Fibroblast of gingiva (primary cell): ENCODE measurements at regions not wholly inside any gene's neighbourhood (a gene's known extent, or its start where the extent isn't known, plus 50 kb on each side); places are given as distances from the start of the nearest gene placed in this dataset.

ENCODE experiments used
- DNase-seq: peaks from one replicate; pipeline ENCODE4 v3.0.0-alpha.2; 2011; ENCODE audit warnings: low read depth

- no peak for DNase-seq
These were observed 68.1 kb downstream of the HTR5A start for GRCh38 chr7:155138204-155138603.

DNA sequence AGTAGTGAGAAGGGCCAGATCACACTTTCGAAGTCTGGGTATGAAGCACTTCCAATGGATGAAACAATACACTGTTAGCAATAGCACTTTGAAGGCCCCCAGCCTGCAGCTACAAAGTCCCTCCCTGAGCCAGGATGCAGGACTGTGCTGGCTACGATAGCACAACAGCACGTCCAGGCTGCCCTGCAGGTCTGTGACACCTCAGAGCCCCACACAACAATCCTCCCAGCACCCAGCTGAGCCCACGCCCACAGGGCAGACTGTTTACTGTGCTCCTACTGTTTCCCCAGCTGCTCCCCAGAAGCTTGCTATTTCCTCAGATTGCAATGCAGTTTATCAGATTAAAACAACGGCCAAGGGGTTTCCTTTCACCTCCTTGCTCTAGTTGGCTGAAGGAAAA, 71.4 kb downstream of the HTR5A start:
- DNase-seq = no peak

- DNase-seq = no peak
These were observed 73.3 kb downstream of the HTR5A start for GRCh38 chr7:155143381-155143780.

DNA sequence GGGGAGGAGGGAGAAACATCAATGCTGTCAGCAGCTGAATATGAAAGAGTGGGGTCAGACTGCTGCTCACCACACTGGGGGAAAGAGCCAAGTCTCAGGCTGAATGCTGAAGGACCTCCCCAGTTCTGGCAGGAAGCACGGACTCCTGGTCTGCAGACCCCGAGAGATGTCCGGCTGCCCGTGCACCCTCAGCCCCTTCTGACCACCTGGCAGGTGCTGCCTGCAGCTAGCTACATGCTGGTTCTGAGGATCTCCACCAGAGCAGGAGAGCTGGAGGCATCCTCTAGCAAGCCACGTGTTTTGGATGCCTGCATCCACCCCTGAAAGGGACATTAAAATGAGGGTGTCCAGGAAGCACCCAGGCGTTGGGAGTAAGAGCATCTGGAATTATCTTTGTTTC, 74.2 kb downstream of the HTR5A start:
- DNase-seq = no peak

DNA sequence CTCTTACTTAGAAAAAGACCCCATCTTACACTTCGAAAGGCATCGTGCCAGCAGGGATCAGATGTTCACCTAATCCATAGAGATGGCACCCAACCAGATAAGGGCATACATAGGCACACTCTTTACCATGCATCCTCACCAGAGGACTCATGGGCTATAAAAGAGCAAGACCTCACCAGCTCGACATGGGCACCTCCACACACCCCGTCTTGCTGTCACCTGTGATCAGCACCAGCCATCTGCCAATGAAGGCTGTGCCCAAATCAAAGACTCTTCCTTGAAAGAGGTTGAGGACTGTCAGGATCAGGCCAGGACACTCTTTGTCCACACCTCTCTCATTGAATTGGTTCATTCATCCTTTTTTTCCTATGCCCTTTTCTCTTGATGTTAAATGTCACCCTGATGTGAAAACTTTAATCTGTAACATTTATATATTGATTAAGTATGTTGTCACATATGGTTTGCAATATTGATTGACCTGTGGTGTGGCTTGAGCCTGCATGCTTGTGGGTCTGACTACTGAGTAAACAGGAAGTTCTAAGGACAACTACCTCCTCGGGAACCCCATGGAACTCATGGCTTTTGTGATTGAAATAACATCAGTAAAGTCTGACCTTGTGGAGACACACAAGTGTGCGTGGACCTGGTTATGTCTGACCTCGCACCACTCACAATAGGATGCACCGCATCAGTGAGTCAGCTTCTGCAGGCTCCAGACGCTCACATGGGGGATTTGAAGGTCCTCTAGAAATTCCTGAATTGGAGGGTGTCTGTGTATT, 75.5 kb downstream of the HTR5A start:
- DNase-seq = no peak

DNA sequence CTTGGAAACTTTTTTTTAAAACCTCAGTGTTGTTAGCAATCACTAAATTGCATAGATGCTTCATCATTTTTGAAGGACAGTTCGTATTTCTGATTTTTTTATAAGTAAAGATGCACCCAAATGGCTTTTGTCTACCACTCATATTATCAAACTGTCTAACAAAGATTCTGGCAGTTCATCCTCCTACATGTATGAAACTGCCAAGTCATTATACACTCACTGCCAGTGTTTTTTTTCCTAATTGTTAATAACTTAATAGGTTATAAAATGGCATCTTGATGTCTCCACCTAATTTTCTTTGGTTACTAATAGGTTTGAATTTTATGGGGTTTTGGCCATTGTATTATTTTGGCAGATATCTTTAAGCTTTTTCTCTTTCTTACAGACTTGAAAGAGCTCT, 77.0 kb downstream of the HTR5A start:
- no peak for DNase-seq

DNA sequence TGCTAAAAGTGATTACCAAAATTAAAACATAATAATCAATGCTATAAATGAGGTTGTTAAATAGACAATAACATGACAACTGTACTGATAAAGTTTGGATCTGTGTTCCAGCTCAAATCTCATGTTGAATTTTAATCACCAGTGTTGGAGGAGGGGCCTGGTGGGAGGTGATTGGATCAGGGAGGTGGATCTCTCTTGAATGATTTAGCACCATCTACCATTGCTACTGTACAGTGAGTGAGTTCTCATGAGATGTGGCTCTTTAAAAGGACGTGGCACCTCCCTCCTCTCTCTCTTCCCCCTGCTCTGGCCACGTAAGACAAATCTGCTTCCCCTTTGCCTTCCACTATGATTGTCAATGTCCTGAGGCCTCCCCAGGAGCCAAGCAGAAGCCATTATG, 77.5 kb downstream of the HTR5A start:
- no peak for DNase-seq

DNA sequence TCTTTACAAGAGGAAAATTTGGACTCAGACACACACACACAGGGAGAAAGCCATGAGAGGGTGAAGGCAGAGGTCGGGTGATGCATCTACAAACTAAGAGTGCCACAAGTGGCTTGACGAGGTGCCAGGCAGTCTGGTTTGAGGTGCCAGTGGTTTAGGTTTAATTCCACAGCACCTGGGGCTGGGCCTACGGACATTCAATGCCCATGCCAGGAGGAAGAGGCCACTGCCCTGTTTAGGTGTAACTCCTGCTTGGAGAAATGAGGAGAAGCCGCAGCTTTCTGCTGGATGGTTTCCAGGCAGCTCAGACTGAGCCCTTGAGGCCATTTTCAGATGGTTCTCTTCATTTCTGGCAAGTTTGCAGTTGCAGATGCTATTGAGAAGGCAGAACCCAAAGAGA, 83.6 kb downstream of the HTR5A start:
- DNase-seq = no peak

GRCh38 chr7:155154586-155154985, 84.5 kb downstream of the HTR5A start:
- no peak for DNase-seq

GRCh38 chr7:155161690-155162089, 91.6 kb downstream of the HTR5A start:
- DNase-seq = no peak

DNA sequence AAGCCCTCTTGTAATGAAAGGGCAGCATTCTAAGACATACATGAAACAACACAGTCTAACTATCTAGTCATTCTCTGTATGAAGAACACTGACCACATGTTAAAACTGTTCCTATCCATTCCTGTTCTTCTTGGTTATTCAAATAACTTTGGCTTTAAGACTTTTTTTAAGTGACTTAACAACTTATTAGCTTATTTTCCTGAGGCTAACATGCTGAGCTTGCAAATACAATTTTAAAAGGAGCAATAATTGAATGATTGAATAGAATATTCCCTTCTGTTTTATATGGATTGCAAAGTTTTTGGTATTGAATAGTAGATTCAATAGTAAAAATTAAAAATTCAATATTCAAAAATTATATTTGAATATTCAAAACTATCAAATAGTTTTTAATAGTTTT, 92.3 kb downstream of the HTR5A start:
- no peak for DNase-seq

DNA sequence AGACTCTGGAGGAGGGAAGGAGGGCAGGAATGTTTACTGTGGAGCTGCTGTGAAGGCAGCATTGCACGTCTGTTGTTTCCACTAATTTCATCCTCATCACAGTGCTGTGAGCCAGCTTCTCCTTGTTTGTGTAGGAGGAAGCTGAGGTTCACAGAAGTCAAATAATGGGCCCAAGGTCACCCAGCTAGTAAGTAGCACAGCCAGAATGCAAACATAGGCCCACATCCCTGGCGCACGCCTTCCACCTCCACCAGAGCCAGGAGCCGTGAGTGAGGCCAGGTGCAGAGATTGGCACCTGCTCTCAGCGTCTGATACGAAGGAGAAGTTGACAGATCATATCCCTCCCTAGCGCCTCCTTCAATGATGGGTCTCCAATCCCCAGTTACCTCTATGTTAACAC, 93.6 kb downstream of the HTR5A start:
- no peak for DNase-seq

DNA sequence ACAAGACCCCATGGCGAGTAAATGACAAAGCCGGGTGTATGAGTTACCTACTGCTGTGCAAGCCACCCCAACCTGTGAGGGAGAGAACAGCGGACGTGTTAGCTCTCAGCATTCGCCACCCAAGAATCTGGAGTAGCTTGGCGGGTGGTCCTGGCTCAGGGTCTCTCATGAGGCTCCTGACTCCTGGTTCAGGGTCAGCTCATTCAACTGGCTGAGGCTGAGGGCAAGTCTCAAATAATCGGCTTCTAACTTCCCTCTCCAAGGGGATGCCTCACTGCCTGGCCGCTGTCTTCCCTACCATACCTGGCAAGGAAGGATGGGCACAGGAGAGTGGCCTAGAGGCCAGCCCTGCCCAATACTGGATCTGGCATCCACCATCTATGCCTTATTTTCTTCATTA, 94.2 kb downstream of the HTR5A start:
- DNase-seq = no peak

- DNase-seq = no peak
These were observed 96.0 kb downstream of the HTR5A start for GRCh38 chr7:155166108-155166507.

- DNase-seq = peak; percentile 92
These were observed 96.7 kb downstream of the HTR5A start for GRCh38 chr7:155166673-155167370.

DNA sequence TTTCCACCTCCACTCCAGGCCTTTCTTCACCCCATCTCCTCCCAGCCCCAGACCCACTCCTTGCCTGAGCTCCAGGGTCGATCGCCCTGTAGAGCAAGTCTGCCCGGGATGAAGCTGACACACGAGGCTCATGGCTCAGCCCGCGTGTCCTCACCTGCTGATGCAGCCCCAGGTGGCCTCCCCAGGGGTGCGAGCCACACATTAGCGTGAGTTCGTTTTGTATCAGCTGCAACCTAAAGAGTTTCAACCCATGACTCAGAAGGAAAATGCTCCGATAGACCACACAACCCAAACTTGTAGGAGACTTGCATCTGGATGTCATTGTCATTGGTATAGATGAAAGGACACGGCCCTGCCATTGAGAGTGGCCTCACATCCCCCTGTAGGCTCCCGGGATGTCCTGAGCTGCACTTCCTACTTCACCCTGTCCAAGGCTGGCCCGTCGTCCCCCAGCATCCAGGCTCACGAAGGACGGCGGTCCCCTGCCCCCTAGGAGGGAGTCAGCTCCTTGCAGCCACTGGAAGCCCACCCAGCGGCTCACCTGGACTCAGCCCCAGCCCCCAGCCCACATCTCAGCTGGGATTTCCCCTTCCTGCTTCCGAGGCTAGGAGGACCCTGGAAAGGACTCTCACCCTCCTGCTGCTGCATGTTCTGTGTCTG, 97.7 kb downstream of the HTR5A start:
- no peak for DNase-seq

- no peak for DNase-seq
These were observed 98.7 kb downstream of the HTR5A start for GRCh38 chr7:155168597-155169480.

DNA sequence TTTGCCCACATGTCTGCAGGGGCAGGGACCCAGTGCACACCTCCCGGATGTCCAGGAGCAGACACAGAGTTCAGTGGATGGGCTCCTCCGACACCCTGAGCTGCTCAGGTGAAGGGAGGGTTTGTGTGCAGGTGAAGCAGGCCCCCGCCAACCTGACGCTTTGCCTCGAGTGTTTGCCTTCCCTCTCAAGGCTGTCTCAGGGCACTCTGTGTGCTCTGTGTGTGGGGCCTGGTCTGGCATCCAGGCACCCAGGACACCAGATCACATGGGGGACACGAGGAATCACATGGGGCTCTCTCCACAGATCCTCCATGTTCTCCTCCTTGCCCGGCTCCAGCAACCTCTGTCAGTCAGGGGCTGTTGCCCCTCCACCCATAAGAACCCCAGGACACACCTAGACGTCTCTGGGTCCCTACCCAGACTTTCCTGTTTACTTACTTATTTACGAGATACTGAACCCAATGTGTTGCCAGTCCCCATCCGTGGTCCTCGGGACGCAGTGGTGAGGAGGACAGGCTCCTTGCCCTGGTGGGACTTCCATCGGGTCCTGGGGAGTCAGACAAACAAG, 99.5 kb downstream of the HTR5A start:
- DNase-seq = no peak

- no peak for DNase-seq
These were observed 100.2 kb downstream of the HTR5A start for GRCh38 chr7:155170331-155170730.

DNA sequence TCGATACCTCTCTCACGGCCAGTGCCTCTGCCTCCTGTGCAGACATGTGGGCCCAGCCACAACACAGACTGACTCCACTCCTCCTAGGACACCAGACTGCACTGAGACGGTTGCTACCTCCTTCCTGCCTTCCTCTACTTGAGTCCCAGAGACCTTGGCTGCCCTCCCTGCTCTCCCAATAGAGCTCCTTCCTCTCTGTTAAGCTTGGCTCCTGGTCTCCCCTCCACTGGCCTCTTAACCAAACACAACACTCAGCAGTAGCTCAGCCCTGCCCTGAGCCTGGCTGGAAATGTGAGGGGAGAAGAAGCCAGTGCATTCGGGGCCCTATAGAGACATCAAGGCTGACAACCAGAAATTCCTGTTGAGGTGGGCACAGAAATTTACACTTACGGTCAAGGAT, 102.0 kb downstream of the HTR5A start:
- no peak for DNase-seq

GRCh38 chr7:155173905-155174304, 103.8 kb downstream of the HTR5A start:
- DNase-seq = no peak

- no peak for DNase-seq
These were observed 108.0 kb downstream of the HTR5A start for GRCh38 chr7:155178096-155178495.
